ENCODE measurements at regions not wholly inside any gene's neighbourhood (a gene's known extent, or its start where the extent isn't known, plus 50 kb on each side); places are given as distances from the start of the nearest gene placed in this dataset.

DNA sequence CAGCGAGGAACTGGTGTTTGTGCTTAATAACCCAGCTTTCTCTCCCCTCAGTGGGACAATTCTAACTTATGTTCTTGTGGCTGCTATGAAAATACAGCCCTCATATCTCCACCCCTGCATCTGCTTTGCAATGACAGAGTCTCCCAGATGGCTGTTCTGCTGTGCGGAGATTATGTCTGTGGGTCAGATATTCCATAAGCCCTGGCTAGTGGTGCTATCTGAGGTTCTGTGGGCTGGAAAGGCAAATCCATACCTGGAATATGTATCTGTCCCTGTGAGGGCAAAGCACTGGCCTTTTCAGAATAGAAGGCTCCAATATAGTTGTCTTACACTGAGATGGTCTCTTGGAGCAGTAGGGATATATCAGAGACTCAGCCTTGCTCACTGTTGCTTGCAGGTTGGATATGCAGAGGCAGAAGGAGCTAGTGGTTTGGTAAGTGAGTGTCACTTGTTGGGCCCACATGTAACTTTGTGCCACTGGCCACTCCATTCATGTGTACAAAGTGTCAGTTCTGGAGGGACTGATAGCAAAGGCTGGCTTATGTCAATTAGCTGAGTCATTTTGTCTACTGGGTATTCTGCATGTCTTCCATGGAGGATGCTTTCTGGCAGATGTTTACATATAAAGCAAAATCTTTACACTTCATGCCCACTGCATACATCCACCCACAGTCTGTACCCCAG is 246.6 kb downstream of the FAM76B start:
- no peak for DNase-seq
- intact Hi-C loops (cut with DNase I), result no loop called here
- WGBS, 2 donors, result 92 to 100% methylated on average over 2 of the region's 2 CpGs
- Histone ChIP-seq H3K36me3 (no peaks in the 10 kb centered on the region), H3K27ac (no peak overlapping the region), H3K4me3 (no peak overlapping the region), H3K4me1 (peaks cover 0 to 15% (median 0%) of the 10 kb centered on the region in 3 donors), H3K27me3 (no peaks in the 10 kb centered on the region), H3K9me3 (no peaks in the 10 kb centered on the region)
- TF ChIP-seq POLR2A (IDR thresholded peaks at IDR 0.05), result no peak
- TF ChIP-seq CTCF (IDR thresholded peaks at IDR 0.05), result no peak

- no peaks in the 10 kb centered on the region for H3K27me3 ChIP-seq
- peaks cover 0 to 15% (median 0%) of the 10 kb centered on the region in 3 donors for H3K4me1 ChIP-seq
- intact Hi-C loops (cut with DNase I), result no loop called here
- WGBS, 2 donors, result 84 to 94% methylated on average over 4 of the region's 4 CpGs
- no peak overlapping the region for H3K4me3 ChIP-seq
- no peaks in the 10 kb centered on the region for H3K36me3 ChIP-seq
- H3K9me3 ChIP-seq, result no peaks in the 10 kb centered on the region
- DNase-seq, result no peak
- no peak for TF ChIP-seq POLR2A (IDR thresholded peaks at IDR 0.05)
- TF ChIP-seq CTCF (IDR thresholded peaks at IDR 0.05), result no peak
- no peak overlapping the region for H3K27ac ChIP-seq
Observed at GRCh38 chr11:95541715-95542114, 247.9 kb downstream of the FAM76B start.

- H3K4me3 ChIP-seq, result no peak overlapping the region
- no peak for DNase-seq
- H3K36me3 ChIP-seq, result no peaks in the 10 kb centered on the region
- H3K9me3 ChIP-seq, result no peaks in the 10 kb centered on the region
- WGBS, 2 donors, result 60 to 64% methylated on average over 3 of the region's 3 CpGs
- no peak overlapping the region for H3K27ac ChIP-seq
- no peak for TF ChIP-seq POLR2A (IDR thresholded peaks at IDR 0.05)
- intact Hi-C loops (cut with DNase I), result no loop called here
- H3K27me3 ChIP-seq, result no peaks in the 10 kb centered on the region
- H3K4me1 ChIP-seq, result peaks cover 0 to 10% (median 0%) of the 10 kb centered on the region in 3 donors
Observed at GRCh38 chr11:95536047-95536690, 253.4 kb downstream of the FAM76B start.

DNA sequence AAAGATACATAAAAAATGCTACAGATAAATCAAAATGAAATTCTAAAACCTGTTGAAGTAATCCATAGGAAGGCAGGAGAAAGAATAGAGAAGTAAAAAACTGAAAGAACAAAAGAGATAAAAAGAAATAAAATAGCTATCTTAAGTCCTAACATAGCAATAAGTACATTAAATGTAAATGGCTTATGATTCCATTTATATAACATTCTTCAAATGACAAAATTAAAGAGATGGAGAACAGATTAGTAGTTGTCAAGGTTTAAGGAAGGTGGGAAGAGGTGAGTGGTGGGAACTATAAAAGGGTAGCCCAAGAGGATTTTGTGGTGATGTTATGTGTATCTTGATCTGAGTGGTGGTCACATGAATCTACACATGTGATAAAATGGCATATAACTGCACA is 254.8 kb downstream of the FAM76B start:
- Histone ChIP-seq H3K4me1 (peaks cover 0 to 10% (median 0%) of the 10 kb centered on the region in 3 donors), H3K9me3 (no peaks in the 10 kb centered on the region), H3K27me3 (no peaks in the 10 kb centered on the region), H3K36me3 (no peaks in the 10 kb centered on the region), H3K27ac (no peak overlapping the region), H3K4me3 (no peak overlapping the region)
- DNase-seq, result no peak
- TF ChIP-seq POLR2A (IDR thresholded peaks at IDR 0.05) (no peak), CTCF (IDR thresholded peaks at IDR 0.05) (no peak)
- intact Hi-C loops (cut with DNase I), result no loop called here

DNA sequence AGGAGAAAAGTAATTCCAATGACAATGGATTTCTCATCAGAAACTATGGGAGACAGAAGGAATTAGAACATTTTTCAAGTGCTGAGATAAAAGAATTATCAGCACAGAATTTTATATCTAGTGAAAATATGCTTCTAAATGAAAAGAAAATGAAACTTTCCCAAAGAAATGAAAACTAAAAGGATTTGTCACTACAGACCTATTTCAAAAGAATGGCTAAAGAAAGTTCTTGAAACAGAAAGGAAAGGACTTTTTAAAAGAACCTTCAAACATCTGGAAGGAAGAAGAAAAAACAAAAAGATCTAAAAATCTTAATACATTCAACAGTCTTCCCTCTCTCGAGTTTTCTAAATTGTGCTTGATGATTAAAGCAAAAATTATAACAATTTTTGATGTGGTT is 255.4 kb downstream of the FAM76B start:
- no peaks in the 10 kb centered on the region for H3K9me3 ChIP-seq
- TF ChIP-seq CTCF (IDR thresholded peaks at IDR 0.05) (no peak), POLR2A (IDR thresholded peaks at IDR 0.05) (no peak)
- H3K36me3 ChIP-seq, result no peaks in the 10 kb centered on the region
- 83 to 92% methylated on average over 1 of the region's 1 CpG for WGBS, 2 donors
- H3K4me1 ChIP-seq, result peaks cover 0 to 10% (median 0%) of the 10 kb centered on the region in 3 donors
- no peak overlapping the region for H3K4me3 ChIP-seq
- H3K27me3 ChIP-seq, result no peaks in the 10 kb centered on the region
- DNase-seq, result no peak
- H3K27ac ChIP-seq, result no peak overlapping the region
- intact Hi-C loops (cut with DNase I), result no loop called here

Measured in esophagus squamous epithelium (tissue), 5 donors.